IMR-90 (cell line): ENCODE measurements at regions not wholly inside any gene's neighbourhood (a gene's known extent, or its start where the extent isn't known, plus 50 kb on each side); places are given as distances from the start of the nearest gene placed in this dataset.

Source experiments
- ATAC-seq: fragments of 200-7000 bp; cut with Tn5 transposase; 2 replicates; pipeline ENCODE4 v1.9.1; 2020; ENCODE audit warnings: low read depth, mild to moderate bottlenecking, moderate library complexity
- BruUV-seq: library from RNA; stranded (reverse); fragments of 400-500 nt; replicated peaks from 2 replicates; lab custom pipeline; 2021; lab: Mats Ljungman, UMichigan
- CTCF ChIA-PET: fragments of 300-600 bp; formaldehyde crosslinking; extraction: SDS; loops from one replicate; lab custom pipeline; 2021; ENCODE audit warnings: antibody characterized with exemption; lab: Yijun Ruan, JAX
- POLR2A ChIA-PET: fragments of 300-600 bp; sonication (Branson Sonifier 250); formaldehyde crosslinking; loops from one replicate; lab custom pipeline; 2022; ENCODE audit warnings: antibody characterized with exemption; ENCODE audit not compliant: unreplicated experiment; lab: Charles Lee
- DNase-seq: peaks from one replicate; pipeline ENCODE4 v3.0.0; 2013
- H2AFZ ChIP-seq: replicated peaks from 2 replicates; pipeline ENCODE3; 2013; ENCODE audit warnings: low read length, mild to moderate bottlenecking; ENCODE audit not compliant: poor library complexity
- H2AK5ac ChIP-seq: 2 replicates; pipeline ENCODE4 v1.6.1; 2013; ENCODE audit warnings: low read depth, low read length, inconsistent platforms
- H2AK9ac ChIP-seq: replicated peaks from 2 replicates; pipeline ENCODE3; 2013; ENCODE audit warnings: mild to moderate bottlenecking, low read depth, low read length, moderate library complexity; ENCODE audit not compliant: poor library complexity
- H2BK120ac ChIP-seq: 2 replicates; pipeline ENCODE4 v1.6.1; 2013; ENCODE audit warnings: low read depth, low read length, inconsistent platforms
- H2BK15ac ChIP-seq: 3 replicates; pipeline ENCODE4 v1.6.1; 2013; ENCODE audit warnings: low read depth, low read length, inconsistent platforms
- H2BK20ac ChIP-seq: 2 replicates; pipeline ENCODE4 v1.6.1; 2013; ENCODE audit warnings: low read depth, mild to moderate bottlenecking, inconsistent platforms, low read length, moderate library complexity
- H2BK5ac ChIP-seq: 2 replicates; pipeline ENCODE4 v1.6.1; 2013; ENCODE audit warnings: mild to moderate bottlenecking, low read depth, low read length, inconsistent platforms; ENCODE audit not compliant: poor library complexity, severe bottlenecking
- H3K14ac ChIP-seq: replicated peaks from 2 replicates; pipeline ENCODE4 v1.6.1; 2013; ENCODE audit warnings: low read depth, low read length, inconsistent platforms
- H3K18ac ChIP-seq: 2 replicates; pipeline ENCODE4 v1.6.1; 2013; ENCODE audit warnings: low read depth, low read length, control low read depth
- H3K23ac ChIP-seq: 2 replicates; pipeline ENCODE4 v1.6.1; 2013; ENCODE audit warnings: low read depth, low read length, inconsistent platforms
- H3K27ac ChIP-seq: 2 replicates; pipeline ENCODE4 v1.5.1; 2013; ENCODE audit warnings: mild to moderate bottlenecking, control low read depth, low read length; ENCODE audit not compliant: insufficient read depth
- H3K27me3 ChIP-seq: 2 replicates; pipeline ENCODE4 v1.6.1; 2013; ENCODE audit warnings: low read length; ENCODE audit not compliant: control insufficient read depth, insufficient read depth
- H3K36me3 ChIP-seq: 2 replicates; pipeline ENCODE4 v1.6.1; 2013; ENCODE audit warnings: low read length, mixed read lengths; ENCODE audit not compliant: control insufficient read depth, insufficient read depth
- H3K4ac ChIP-seq: 2 replicates; pipeline ENCODE4 v1.6.1; 2013; ENCODE audit warnings: low read depth, low read length, inconsistent platforms
- H3K4me1 ChIP-seq: 2 replicates; pipeline ENCODE4 v1.6.1; 2013; ENCODE audit warnings: low read length, mixed read lengths; ENCODE audit not compliant: control insufficient read depth, insufficient read depth
- H3K4me2 ChIP-seq: 2 replicates; pipeline ENCODE4 v1.6.1; 2013; ENCODE audit warnings: low read depth, mild to moderate bottlenecking, control low read depth, low read length, moderate library complexity
- H3K4me3 ChIP-seq: 2 replicates; pipeline ENCODE4 v1.5.1; 2013; ENCODE audit warnings: low read depth, mild to moderate bottlenecking, control low read depth, low read length, moderate library complexity; ENCODE audit not compliant: insufficient read depth
- H3K56ac ChIP-seq: 2 replicates; pipeline ENCODE4 v1.6.1; 2013; ENCODE audit warnings: low read length, inconsistent platforms; ENCODE audit not compliant: insufficient read depth; ENCODE audit errors: extremely low read depth
- H3K79me1 ChIP-seq, 2 experiments: 2 replicates each; pipeline ENCODE4 v1.6.1; 2013; ENCODE audit warnings: low read length in 2 of 2, inconsistent platforms in 1 of 2, low read depth in 1 of 2
- H3K9ac ChIP-seq: 2 replicates; pipeline ENCODE4 v1.6.1; 2013; ENCODE audit warnings: low read depth, low read length, control low read depth
- H3K9me1 ChIP-seq: 2 replicates; pipeline ENCODE4 v1.6.1; 2013; ENCODE audit warnings: low read length, inconsistent platforms; ENCODE audit not compliant: insufficient read depth
- H3K9me3 ChIP-seq: 2 replicates; pipeline ENCODE4 v1.6.1; 2013; ENCODE audit warnings: low read length; ENCODE audit not compliant: control insufficient read depth, insufficient read depth
- H4K20me1 ChIP-seq: 2 replicates; pipeline ENCODE4 v1.6.1; 2013; ENCODE audit warnings: low read length, inconsistent platforms; ENCODE audit not compliant: insufficient read depth
- H4K5ac ChIP-seq: 2 replicates; pipeline ENCODE4 v1.6.1; 2013; ENCODE audit warnings: mild to moderate bottlenecking, low read depth, low read length, control low read depth
- H4K8ac ChIP-seq, 2 experiments: 2 replicates each; pipeline ENCODE4 v1.6.1; 2013; ENCODE audit warnings: low read depth in 2 of 2, low read length in 2 of 2, control low read depth in 1 of 2, inconsistent platforms in 1 of 2
- H4K91ac ChIP-seq: 2 replicates; pipeline ENCODE4 v1.6.1; 2013; ENCODE audit warnings: low read depth, low read length, inconsistent platforms; ENCODE audit not compliant: insufficient read depth
- BHLHE40 ChIP-seq: fragments of 150-350 bp; IDR thresholded peaks from 2 replicates; pipeline ENCODE4 v1.6.1; 2016; ENCODE audit warnings: mild to moderate bottlenecking, low read depth, low read length
- RAD21 ChIP-seq: IDR thresholded peaks from 2 replicates; pipeline ENCODE4 v1.6.1; 2012; ENCODE audit warnings: low read length, improper control_type of control experiment
- whole genome bisulfite sequencing, 2 experiments: methylation state at CpG; one replicate each; pipeline versions ENCODE4 v1.1.5 to v1.1.7; 2013; ENCODE audit warnings: missing lambda C conversion rate in 2 of 2; ENCODE audit not compliant: insufficient read length in 1 of 2; ENCODE audit errors: extremely low coverage in 2 of 2; 5-methylcytosine and 5-hydroxymethylcytosine counted together
- dilution Hi-C: fragments of 300-500 bp; cut with HindIII; formaldehyde crosslinking; loops from one replicate; pipeline ENCODE4 v1.14.3; 2018; ENCODE audit warnings: low sequenced_read_pairs; ENCODE audit not compliant: unreplicated experiment
- in situ Hi-C: fragments of 300-500 bp; cut with MboI; formaldehyde crosslinking; loops from 3 replicates; pipeline ENCODE4 v1.14.3; 2019; ENCODE audit warnings: low sequenced_read_pairs, inconsistent platforms, mixed read lengths
- intact Hi-C: fragments of 100-400 bp; cut with micrococcal nuclease; formaldehyde crosslinking; loops from 2 replicates; pipeline ENCODE4 v1.10.0; 2022

GRCh38 chr12:16920451-16920850 lies 314.5 kb upstream of the LMO3 start:
- no peak overlapping the region for H3K23ac ChIP-seq
- no CpG with 5 or more reads among the region's 1 CpG for WGBS, 2 experiments
- H3K56ac ChIP-seq, result no peak overlapping the region
- H2AK5ac ChIP-seq, result no peak overlapping the region
- TF ChIP-seq RAD21, result no peak
- no peak for TF ChIP-seq BHLHE40
- H3K9me3 ChIP-seq, result peaks cover 16% of the 10 kb centered on the region
- no peak overlapping the region for H2AK9ac ChIP-seq
- in situ Hi-C loops (no loop called here), dilution Hi-C loops (no loop called here), intact Hi-C loops (no loop called here)
- ATAC-seq, result no peak
- POLR2A ChIA-PET, result no interaction called here
- no peaks in the 10 kb centered on the region for H3K9me1 ChIP-seq
- H3K36me3 ChIP-seq, result no peaks in the 10 kb centered on the region
- DNase-seq, result no peak
- H2AFZ ChIP-seq, result no peak overlapping the region
- no peak overlapping the region for H2BK5ac ChIP-seq
- no peaks in the 10 kb centered on the region for H4K20me1 ChIP-seq
- H3K4ac ChIP-seq, result no peak overlapping the region
- H4K5ac ChIP-seq, result no peak overlapping the region
- no peak overlapping the region for H3K27ac ChIP-seq
- no TSS peak for BruUV-seq
- no peak overlapping the region for H3K18ac ChIP-seq
- H2BK120ac ChIP-seq, result no peak overlapping the region
- H4K8ac ChIP-seq, result no peak overlapping the region
- no peak overlapping the region for H3K4me3 ChIP-seq
- no peaks in the 10 kb centered on the region for H3K4me1 ChIP-seq
- H2BK15ac ChIP-seq, result no peak overlapping the region
- H2BK20ac ChIP-seq, result no peak overlapping the region
- no peak overlapping the region for H3K9ac ChIP-seq
- H3K4me2 ChIP-seq, result no peak overlapping the region
- H4K91ac ChIP-seq, result no peak overlapping the region
- H3K79me1 ChIP-seq, result no peaks in the 10 kb centered on the region
- no peaks in the 10 kb centered on the region for H3K27me3 ChIP-seq
- CTCF ChIA-PET, result no interaction called here
- H3K14ac ChIP-seq, result no peak overlapping the region
